Activated T-cell treated with anti-CD3 and anti-CD28 coated beads for 1 hour (primary cell): ENCODE measurements at regions not wholly inside any gene's neighbourhood (a gene's known extent, or its start where the extent isn't known, plus 50 kb on each side); places are given as distances from the start of the nearest gene placed in this dataset.

Source experiments
- DNase-seq: peaks from one replicate; pipeline ENCODE4 v3.0.0-alpha.2; 2020; ENCODE audit warnings: low read depth

GRCh38 chr5:40413743-40414142 lies 266.0 kb upstream of the PTGER4 start:
- no peak for DNase-seq

GRCh38 chr5:40412771-40413170 lies 266.9 kb upstream of the PTGER4 start:
- no peak for DNase-seq

GRCh38 chr5:40410964-40411635 lies 268.6 kb upstream of the PTGER4 start:
- DNase-seq = no peak

- peak; percentile 33 for DNase-seq
These were observed 269.4 kb upstream of the PTGER4 start for GRCh38 chr5:40410231-40410861.

- DNase-seq = no peak
These were observed 270.1 kb upstream of the PTGER4 start for GRCh38 chr5:40409601-40410000.

- no peak for DNase-seq
These were observed 272.9 kb upstream of the PTGER4 start for GRCh38 chr5:40406741-40407211.

GRCh38 chr5:40405996-40406740 lies 273.5 kb upstream of the PTGER4 start:
- no peak for DNase-seq

- DNase-seq = no peak
These were observed 274.5 kb upstream of the PTGER4 start for GRCh38 chr5:40405230-40405629.

GRCh38 chr5:40404613-40405012 lies 275.1 kb upstream of the PTGER4 start:
- DNase-seq = no peak

GRCh38 chr5:40402007-40402364 lies 277.7 kb upstream of the PTGER4 start:
- DNase-seq = no peak

GRCh38 chr5:40401284-40402006 lies 278.3 kb upstream of the PTGER4 start:
- no peak for DNase-seq

GRCh38 chr5:40400245-40400644 lies 279.5 kb upstream of the PTGER4 start:
- no peak for DNase-seq

GRCh38 chr5:40399349-40399748 lies 280.4 kb upstream of the PTGER4 start:
- no peak for DNase-seq

GRCh38 chr5:40397976-40398375 lies 281.7 kb upstream of the PTGER4 start:
- DNase-seq = no peak

GRCh38 chr5:40397091-40397490 lies 282.6 kb upstream of the PTGER4 start:
- no peak for DNase-seq

GRCh38 chr5:40396317-40396716 lies 283.4 kb upstream of the PTGER4 start:
- DNase-seq = no peak

GRCh38 chr5:40395251-40395650 lies 284.5 kb upstream of the PTGER4 start:
- no peak for DNase-seq

- no peak for DNase-seq
These were observed 285.0 kb upstream of the PTGER4 start for GRCh38 chr5:40394698-40395097.

GRCh38 chr5:40391642-40392041 lies 288.1 kb upstream of the PTGER4 start:
- DNase-seq = no peak

GRCh38 chr5:40390281-40391149 lies 289.2 kb upstream of the PTGER4 start:
- no peak for DNase-seq

GRCh38 chr5:40389591-40389990 lies 290.1 kb upstream of the PTGER4 start:
- no peak for DNase-seq

GRCh38 chr5:40386289-40386688 lies 293.4 kb upstream of the PTGER4 start:
- DNase-seq = no peak
